ENCODE measurements at regions not wholly inside any gene's neighbourhood (a gene's known extent, or its start where the extent isn't known, plus 50 kb on each side); places are given as distances from the start of the nearest gene placed in this dataset.

DNA sequence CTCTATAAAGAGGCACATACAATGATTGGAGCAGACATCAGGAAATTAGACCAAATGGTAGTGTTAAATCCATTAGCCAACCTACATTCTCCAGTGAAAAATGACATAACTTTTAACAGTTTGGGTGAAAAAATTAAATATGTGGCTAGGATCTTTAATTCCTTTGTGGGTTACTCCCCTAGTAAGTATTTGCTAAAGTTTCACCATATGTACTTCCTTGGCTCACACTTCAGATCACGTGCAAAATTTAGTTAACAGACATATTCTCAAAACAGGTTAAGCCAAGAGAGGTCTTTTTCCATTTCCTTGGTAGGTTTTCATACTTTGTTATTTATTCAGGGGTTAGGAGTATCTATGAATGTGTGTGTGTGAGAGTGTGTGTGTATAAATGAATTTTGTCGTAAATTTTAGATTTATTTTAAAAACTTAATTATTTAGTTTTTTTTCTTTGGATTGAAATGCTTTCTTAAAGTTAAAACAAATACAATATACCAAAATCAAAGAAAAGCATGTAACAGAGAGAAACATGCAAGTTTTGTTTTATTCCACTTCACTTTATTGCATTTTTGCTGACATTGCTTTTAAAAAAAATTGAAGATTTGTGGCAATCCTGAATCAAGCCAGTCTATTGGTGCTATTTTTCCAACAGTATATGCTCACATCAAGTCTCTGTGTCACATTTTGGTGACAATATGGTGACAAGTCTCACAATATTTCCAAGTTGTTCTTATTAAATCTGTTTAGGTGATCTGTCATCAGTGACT, 258.7 kb downstream of the FLRT2 start:
- no peak for DNase-seq (ENCODE audit: low spot score)

DNA sequence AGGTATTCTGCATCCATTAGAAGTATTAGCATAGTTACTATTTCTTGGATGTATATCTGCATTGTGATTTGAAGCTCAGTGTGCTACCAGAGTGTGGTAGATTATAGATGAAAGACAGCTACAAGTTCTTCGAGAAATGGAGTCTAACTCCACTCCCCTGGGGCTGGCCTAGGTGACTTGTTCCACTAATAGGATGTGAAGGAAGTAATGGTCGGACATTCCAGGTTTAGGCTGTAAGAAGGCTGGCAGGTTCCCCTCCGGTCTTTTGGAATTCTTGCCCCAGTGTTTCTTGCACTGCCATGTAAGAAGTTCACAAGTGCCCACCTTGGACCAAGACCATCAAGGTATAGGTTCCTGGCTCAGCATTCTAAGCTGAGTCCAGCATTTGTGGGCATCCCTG, 236.4 kb downstream of the FLRT2 start:
- no peak for DNase-seq (ENCODE audit: low spot score)

- no peak for DNase-seq (ENCODE audit: low spot score)
Observed at GRCh38 chr14:85764822-85765221, 234.9 kb downstream of the FLRT2 start.

- peak; percentile 1 for DNase-seq (ENCODE audit: low spot score)
Observed at GRCh38 chr14:85762526-85762925, 232.6 kb downstream of the FLRT2 start.

- no peak for DNase-seq (ENCODE audit: low spot score)
Observed at GRCh38 chr14:85752175-85752574, 222.2 kb downstream of the FLRT2 start.

DNA sequence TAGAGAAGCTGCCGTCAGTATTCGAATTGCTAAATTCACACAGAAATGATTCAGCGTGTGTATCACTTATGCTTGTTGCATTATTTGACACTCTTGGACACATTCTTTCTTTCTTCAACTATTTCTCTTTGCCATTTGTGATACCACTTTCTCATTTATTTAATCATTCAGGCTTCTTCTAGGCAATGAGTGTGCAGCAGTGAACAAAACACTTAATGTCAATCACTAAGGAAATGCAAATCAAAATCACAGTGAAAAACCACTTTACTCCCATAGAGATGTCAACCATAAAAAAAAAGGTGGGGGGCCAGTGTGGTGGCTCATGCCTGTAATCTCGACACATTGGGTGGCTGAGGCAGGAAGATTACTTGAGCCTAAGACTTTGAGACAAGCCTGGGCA, 214.6 kb downstream of the FLRT2 start:
- DNase-seq (ENCODE audit: low spot score) = no peak

DNA sequence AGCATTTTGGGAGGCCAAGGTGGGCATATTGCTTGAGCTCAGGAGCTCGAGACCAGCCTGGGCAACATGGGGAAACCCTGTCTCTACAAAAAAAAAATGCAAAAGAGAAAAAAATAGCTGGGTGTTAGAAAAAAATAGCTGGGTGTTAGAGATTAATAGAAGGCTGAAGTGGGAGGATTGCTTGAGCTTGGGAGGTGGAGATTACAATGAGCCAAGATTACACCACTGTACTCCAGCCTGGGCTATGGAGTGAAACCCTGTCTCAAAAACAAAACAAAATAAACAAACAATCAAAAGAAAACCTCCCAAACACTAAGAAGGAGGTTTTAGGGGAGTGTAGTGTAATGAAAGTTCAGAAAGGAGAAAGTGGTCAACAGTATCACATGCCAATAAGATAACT, 202.1 kb downstream of the FLRT2 start:
- DNase-seq (ENCODE audit: low spot score) = no peak

DNA sequence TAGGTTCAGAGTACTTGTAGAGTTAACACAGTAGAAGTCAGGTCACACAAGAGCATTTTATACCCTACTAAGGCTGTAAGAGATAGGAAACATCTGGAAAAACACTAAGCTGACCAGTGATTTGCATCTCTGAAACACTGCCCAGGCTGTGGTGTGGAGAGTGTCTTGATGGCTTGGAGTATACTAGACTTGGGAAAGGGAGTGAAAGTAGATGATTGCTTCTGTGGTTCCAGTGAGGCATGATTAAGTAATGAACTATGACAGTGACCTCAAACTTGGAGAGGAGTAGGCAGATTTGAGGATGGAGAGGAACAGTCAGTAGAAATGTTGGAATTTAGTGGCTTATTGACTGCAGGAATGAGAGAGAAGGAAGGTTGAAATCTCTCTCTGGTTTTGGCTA, 201.2 kb downstream of the FLRT2 start:
- DNase-seq (ENCODE audit: low spot score) = no peak

- no peak for DNase-seq (ENCODE audit: low spot score)
Observed at GRCh38 chr14:85728476-85729065, 198.6 kb downstream of the FLRT2 start.

- DNase-seq (ENCODE audit: low spot score) = no peak
Observed at GRCh38 chr14:85714069-85714468, 184.1 kb downstream of the FLRT2 start.

DNA sequence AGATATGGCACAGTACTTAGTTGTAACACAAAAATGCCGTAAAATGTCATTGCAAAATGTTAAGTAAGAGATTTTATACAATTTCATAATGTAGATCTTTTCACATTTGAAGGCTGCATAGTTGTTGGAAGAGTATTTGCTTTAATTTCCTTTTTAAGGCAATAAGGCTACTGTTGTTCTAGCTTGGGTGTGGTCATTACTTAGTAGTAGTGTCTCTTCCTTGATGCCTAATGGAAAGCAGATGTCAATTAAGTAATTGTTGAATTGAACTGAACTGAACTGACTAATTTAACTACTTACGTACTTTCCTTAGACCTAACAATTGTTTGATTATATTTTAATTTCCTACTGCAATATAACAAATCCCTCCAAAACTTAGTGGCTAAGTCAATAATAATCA, 181.7 kb downstream of the FLRT2 start:
- DNase-seq (ENCODE audit: low spot score) = no peak
